ENCODE measurements at regions not wholly inside any gene's neighbourhood (a gene's known extent, or its start where the extent isn't known, plus 50 kb on each side); places are given as distances from the start of the nearest gene placed in this dataset.

DNA sequence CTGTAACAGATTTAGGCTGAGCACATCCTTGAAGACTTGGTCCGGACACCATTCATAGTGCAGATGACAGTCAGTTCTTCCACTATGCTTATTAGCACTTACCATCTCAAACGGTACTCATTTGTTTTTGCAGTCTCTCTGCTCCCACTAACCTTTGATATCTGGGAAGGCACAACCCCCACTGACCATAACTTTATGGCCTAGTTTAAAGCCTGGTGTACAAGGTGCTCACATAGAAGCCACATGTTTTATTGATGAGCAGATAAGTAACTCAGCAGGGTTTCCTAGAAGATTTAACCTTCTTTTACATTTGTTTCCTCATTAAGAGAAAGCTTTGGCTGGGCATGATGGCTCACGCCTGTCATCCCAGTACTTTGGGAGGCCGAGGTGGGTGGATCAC lies 119.3 kb upstream of the MAGI3 start:
- TF ChIP-seq JUN (CRISPR knock-in tag; IDR thresholded peaks at IDR 0.05) (no peak), ZNF317 (CRISPR knock-in tag; IDR thresholded peaks at IDR 0.05; ENCODE audit: borderline replicate concordance, low read depth) (no peak), TP53 (CRISPR knock-in tag; IDR thresholded peaks at IDR 0.05) (no peak), NR1H2 (CRISPR knock-in tag; IDR thresholded peaks at IDR 0.05) (no peak), ZNF671 (CRISPR knock-in tag; IDR thresholded peaks at IDR 0.05) (no peak)
- TF ChIP-seq, protein P1, sequence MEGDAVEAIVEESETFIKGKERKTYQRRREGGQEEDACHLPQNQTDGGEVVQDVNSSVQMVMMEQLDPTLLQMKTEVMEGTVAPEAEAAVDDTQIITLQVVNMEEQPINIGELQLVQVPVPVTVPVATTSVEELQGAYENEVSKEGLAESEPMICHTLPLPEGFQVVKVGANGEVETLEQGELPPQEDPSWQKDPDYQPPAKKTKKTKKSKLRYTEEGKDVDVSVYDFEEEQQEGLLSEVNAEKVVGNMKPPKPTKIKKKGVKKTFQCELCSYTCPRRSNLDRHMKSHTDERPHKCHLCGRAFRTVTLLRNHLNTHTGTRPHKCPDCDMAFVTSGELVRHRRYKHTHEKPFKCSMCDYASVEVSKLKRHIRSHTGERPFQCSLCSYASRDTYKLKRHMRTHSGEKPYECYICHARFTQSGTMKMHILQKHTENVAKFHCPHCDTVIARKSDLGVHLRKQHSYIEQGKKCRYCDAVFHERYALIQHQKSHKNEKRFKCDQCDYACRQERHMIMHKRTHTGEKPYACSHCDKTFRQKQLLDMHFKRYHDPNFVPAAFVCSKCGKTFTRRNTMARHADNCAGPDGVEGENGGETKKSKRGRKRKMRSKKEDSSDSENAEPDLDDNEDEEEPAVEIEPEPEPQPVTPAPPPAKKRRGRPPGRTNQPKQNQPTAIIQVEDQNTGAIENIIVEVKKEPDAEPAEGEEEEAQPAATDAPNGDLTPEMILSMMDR (IDR thresholded peaks at IDR 0.05), result no peak
- TF ChIP-seq, protein P2, sequence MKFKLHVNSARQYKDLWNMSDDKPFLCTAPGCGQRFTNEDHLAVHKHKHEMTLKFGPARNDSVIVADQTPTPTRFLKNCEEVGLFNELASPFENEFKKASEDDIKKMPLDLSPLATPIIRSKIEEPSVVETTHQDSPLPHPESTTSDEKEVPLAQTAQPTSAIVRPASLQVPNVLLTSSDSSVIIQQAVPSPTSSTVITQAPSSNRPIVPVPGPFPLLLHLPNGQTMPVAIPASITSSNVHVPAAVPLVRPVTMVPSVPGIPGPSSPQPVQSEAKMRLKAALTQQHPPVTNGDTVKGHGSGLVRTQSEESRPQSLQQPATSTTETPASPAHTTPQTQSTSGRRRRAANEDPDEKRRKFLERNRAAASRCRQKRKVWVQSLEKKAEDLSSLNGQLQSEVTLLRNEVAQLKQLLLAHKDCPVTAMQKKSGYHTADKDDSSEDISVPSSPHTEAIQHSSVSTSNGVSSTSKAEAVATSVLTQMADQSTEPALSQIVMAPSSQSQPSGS (CRISPR knock-in tag; IDR thresholded peaks at IDR 0.05; ENCODE audit: borderline replicate concordance, low read depth), result no peak
- TF ChIP-seq, protein P3, sequence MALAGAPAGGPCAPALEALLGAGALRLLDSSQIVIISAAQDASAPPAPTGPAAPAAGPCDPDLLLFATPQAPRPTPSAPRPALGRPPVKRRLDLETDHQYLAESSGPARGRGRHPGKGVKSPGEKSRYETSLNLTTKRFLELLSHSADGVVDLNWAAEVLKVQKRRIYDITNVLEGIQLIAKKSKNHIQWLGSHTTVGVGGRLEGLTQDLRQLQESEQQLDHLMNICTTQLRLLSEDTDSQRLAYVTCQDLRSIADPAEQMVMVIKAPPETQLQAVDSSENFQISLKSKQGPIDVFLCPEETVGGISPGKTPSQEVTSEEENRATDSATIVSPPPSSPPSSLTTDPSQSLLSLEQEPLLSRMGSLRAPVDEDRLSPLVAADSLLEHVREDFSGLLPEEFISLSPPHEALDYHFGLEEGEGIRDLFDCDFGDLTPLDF (CRISPR knock-in tag; IDR thresholded peaks at IDR 0.05), result no peak
- TF ChIP-seq, protein P4, sequence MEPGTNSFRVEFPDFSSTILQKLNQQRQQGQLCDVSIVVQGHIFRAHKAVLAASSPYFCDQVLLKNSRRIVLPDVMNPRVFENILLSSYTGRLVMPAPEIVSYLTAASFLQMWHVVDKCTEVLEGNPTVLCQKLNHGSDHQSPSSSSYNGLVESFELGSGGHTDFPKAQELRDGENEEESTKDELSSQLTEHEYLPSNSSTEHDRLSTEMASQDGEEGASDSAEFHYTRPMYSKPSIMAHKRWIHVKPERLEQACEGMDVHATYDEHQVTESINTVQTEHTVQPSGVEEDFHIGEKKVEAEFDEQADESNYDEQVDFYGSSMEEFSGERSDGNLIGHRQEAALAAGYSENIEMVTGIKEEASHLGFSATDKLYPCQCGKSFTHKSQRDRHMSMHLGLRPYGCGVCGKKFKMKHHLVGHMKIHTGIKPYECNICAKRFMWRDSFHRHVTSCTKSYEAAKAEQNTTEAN (CRISPR knock-in tag; IDR thresholded peaks at IDR 0.05), result no peak

Data from WTC11 (cell line).